ENCODE measurements at regions not wholly inside any gene's neighbourhood (a gene's known extent, or its start where the extent isn't known, plus 50 kb on each side); places are given as distances from the start of the nearest gene placed in this dataset.

GRCh38 chr1:34470401-34470800 lies 284.4 kb upstream of the GJB5 start:
- 22% methylated on average over 6 of the region's 6 CpGs for WGBS
- no peak overlapping the region for H3K4me3 ChIP-seq (ENCODE audit: low read depth, low read length)
- DNase-seq (ENCODE audit: extremely low spot score): no peak
- H3K36me3 ChIP-seq (ENCODE audit: insufficient read depth): no peaks in the 10 kb centered on the region
- H3K4me1 ChIP-seq (ENCODE audit: insufficient read depth): no peaks in the 10 kb centered on the region
- H3K27ac ChIP-seq (ENCODE audit: low read depth): no peak overlapping the region

- DNase-seq (ENCODE audit: extremely low spot score): no peak
- WGBS: 69% methylated on average over 5 of the region's 5 CpGs
Measured at GRCh38 chr1:34474566-34474965, 280.3 kb upstream of the GJB5 start.

GRCh38 chr1:34476371-34476770 lies 278.5 kb upstream of the GJB5 start:
- WGBS: 63% methylated on average over 3 of the region's 3 CpGs
- DNase-seq (ENCODE audit: extremely low spot score): no peak
- Histone ChIP-seq H3K36me3 (ENCODE audit: insufficient read depth) (no peaks in the 10 kb centered on the region), H3K4me3 (ENCODE audit: low read depth, low read length) (no peak overlapping the region), H3K4me1 (ENCODE audit: insufficient read depth) (no peaks in the 10 kb centered on the region), H3K27ac (ENCODE audit: low read depth) (no peak overlapping the region)

More at GRCh38 chr1:34474566-34474965, 280.3 kb upstream of the GJB5 start:
- no peak overlapping the region for H3K4me3 ChIP-seq (ENCODE audit: low read depth, low read length)
- H3K36me3 ChIP-seq (ENCODE audit: insufficient read depth): no peaks in the 10 kb centered on the region
- no peaks in the 10 kb centered on the region for H3K4me1 ChIP-seq (ENCODE audit: insufficient read depth)
- H3K27ac ChIP-seq (ENCODE audit: low read depth): no peak overlapping the region

- DNase-seq (ENCODE audit: extremely low spot score): no peak
- 86% methylated on average over 2 of the region's 2 CpGs for WGBS
- Histone ChIP-seq H3K27ac (ENCODE audit: low read depth) (no peak overlapping the region), H3K36me3 (ENCODE audit: insufficient read depth) (no peaks in the 10 kb centered on the region), H3K4me1 (ENCODE audit: insufficient read depth) (no peaks in the 10 kb centered on the region), H3K4me3 (ENCODE audit: low read depth, low read length) (no peak overlapping the region)
Measured at GRCh38 chr1:34477632-34478141, 277.2 kb upstream of the GJB5 start.

GRCh38 chr1:34478515-34479076 lies 276.3 kb upstream of the GJB5 start:
- no peak for DNase-seq (ENCODE audit: extremely low spot score)
- WGBS: 30% methylated on average over 3 of the region's 3 CpGs
- H3K4me1 ChIP-seq (ENCODE audit: insufficient read depth): no peaks in the 10 kb centered on the region
- H3K27ac ChIP-seq (ENCODE audit: low read depth): no peak overlapping the region
- H3K36me3 ChIP-seq (ENCODE audit: insufficient read depth): no peaks in the 10 kb centered on the region
- H3K4me3 ChIP-seq (ENCODE audit: low read depth, low read length): no peak overlapping the region

GRCh38 chr1:34479731-34480130 lies 275.1 kb upstream of the GJB5 start:
- Histone ChIP-seq H3K36me3 (ENCODE audit: insufficient read depth) (no peaks in the 10 kb centered on the region), H3K4me3 (ENCODE audit: low read depth, low read length) (no peak overlapping the region), H3K27ac (ENCODE audit: low read depth) (no peak overlapping the region), H3K4me1 (ENCODE audit: insufficient read depth) (no peaks in the 10 kb centered on the region)
- DNase-seq (ENCODE audit: extremely low spot score): no peak
- WGBS: 13% methylated on average over 5 of the region's 5 CpGs

- DNase-seq (ENCODE audit: extremely low spot score): no peak
- Histone ChIP-seq H3K36me3 (ENCODE audit: insufficient read depth) (no peaks in the 10 kb centered on the region), H3K4me1 (ENCODE audit: insufficient read depth) (no peaks in the 10 kb centered on the region), H3K27ac (ENCODE audit: low read depth) (no peak overlapping the region), H3K4me3 (ENCODE audit: low read depth, low read length) (no peak overlapping the region)
Measured at GRCh38 chr1:34488080-34488708, 266.7 kb upstream of the GJB5 start.

GRCh38 chr1:34500451-34500850 lies 254.4 kb upstream of the GJB5 start:
- H3K27ac ChIP-seq (ENCODE audit: low read depth): no peak overlapping the region
- H3K36me3 ChIP-seq (ENCODE audit: insufficient read depth): no peaks in the 10 kb centered on the region
- H3K4me1 ChIP-seq (ENCODE audit: insufficient read depth): no peaks in the 10 kb centered on the region
- no peak overlapping the region for H3K4me3 ChIP-seq (ENCODE audit: low read depth, low read length)
- WGBS: 5% methylated on average over 6 of the region's 6 CpGs
- no peak for DNase-seq (ENCODE audit: extremely low spot score)

GRCh38 chr1:34511802-34512201 lies 243.0 kb upstream of the GJB5 start:
- H3K4me1 ChIP-seq (ENCODE audit: insufficient read depth): no peaks in the 10 kb centered on the region
- no peak for DNase-seq (ENCODE audit: extremely low spot score)
- no peaks in the 10 kb centered on the region for H3K36me3 ChIP-seq (ENCODE audit: insufficient read depth)
- H3K4me3 ChIP-seq (ENCODE audit: low read depth, low read length): no peak overlapping the region
- no peak overlapping the region for H3K27ac ChIP-seq (ENCODE audit: low read depth)

- H3K27ac ChIP-seq (ENCODE audit: low read depth): no peak overlapping the region
- 73% methylated on average over 4 of the region's 4 CpGs for WGBS
- no peaks in the 10 kb centered on the region for H3K36me3 ChIP-seq (ENCODE audit: insufficient read depth)
- DNase-seq (ENCODE audit: extremely low spot score): no peak
- no peaks in the 10 kb centered on the region for H3K4me1 ChIP-seq (ENCODE audit: insufficient read depth)
- no peak overlapping the region for H3K4me3 ChIP-seq (ENCODE audit: low read depth, low read length)
Measured at GRCh38 chr1:34518146-34518699, 236.6 kb upstream of the GJB5 start.

GRCh38 chr1:34520111-34520510 lies 234.7 kb upstream of the GJB5 start:
- H3K4me3 ChIP-seq (ENCODE audit: low read depth, low read length): no peak overlapping the region
- H3K36me3 ChIP-seq (ENCODE audit: insufficient read depth): no peaks in the 10 kb centered on the region
- 27% methylated on average over 4 of the region's 4 CpGs for WGBS
- DNase-seq (ENCODE audit: extremely low spot score): no peak
- no peak overlapping the region for H3K27ac ChIP-seq (ENCODE audit: low read depth)
- H3K4me1 ChIP-seq (ENCODE audit: insufficient read depth): no peaks in the 10 kb centered on the region

GRCh38 chr1:34524783-34525182 lies 230.1 kb upstream of the GJB5 start:
- Histone ChIP-seq H3K4me3 (ENCODE audit: low read depth, low read length) (no peak overlapping the region), H3K27ac (ENCODE audit: low read depth) (no peak overlapping the region), H3K4me1 (ENCODE audit: insufficient read depth) (no peaks in the 10 kb centered on the region), H3K36me3 (ENCODE audit: insufficient read depth) (no peaks in the 10 kb centered on the region)
- DNase-seq (ENCODE audit: extremely low spot score): no peak

- H3K4me1 ChIP-seq (ENCODE audit: insufficient read depth): no peaks in the 10 kb centered on the region
- no peaks in the 10 kb centered on the region for H3K36me3 ChIP-seq (ENCODE audit: insufficient read depth)
- peak; percentile 33 for DNase-seq (ENCODE audit: extremely low spot score)
- H3K4me3 ChIP-seq (ENCODE audit: low read depth, low read length): no peak overlapping the region
- no peak overlapping the region for H3K27ac ChIP-seq (ENCODE audit: low read depth)
- WGBS: 7% methylated on average over 12 of the region's 12 CpGs
Measured at GRCh38 chr1:34529935-34530859, 224.7 kb upstream of the GJB5 start.

GRCh38 chr1:34532113-34532512 lies 222.7 kb upstream of the GJB5 start:
- Histone ChIP-seq H3K4me3 (ENCODE audit: low read depth, low read length) (no peak overlapping the region), H3K36me3 (ENCODE audit: insufficient read depth) (no peaks in the 10 kb centered on the region), H3K4me1 (ENCODE audit: insufficient read depth) (no peaks in the 10 kb centered on the region), H3K27ac (ENCODE audit: low read depth) (no peak overlapping the region)
- 41% methylated on average over 3 of the region's 3 CpGs for WGBS
- no peak for DNase-seq (ENCODE audit: extremely low spot score)
